Uterus (tissue), 2 donors: ENCODE measurements at regions not wholly inside any gene's neighbourhood (a gene's known extent, or its start where the extent isn't known, plus 50 kb on each side); places are given as distances from the start of the nearest gene placed in this dataset.

Experiments used
- CTCF ChIP-seq, 4 experiments: fragments of 200-600 bp in 2 of 4; fragments of 450-650 bp in 2 of 4; sonication (generic) in 2 of 4; IDR thresholded peaks; one replicate each; pipeline ENCODE4 v1.5.1; 2016 to 2019; ENCODE audit warnings: antibody characterized with exemption in 4 of 4, mild to moderate bottlenecking in 2 of 4, moderate library complexity in 1 of 4
- POLR2A ChIP-seq, 2 donors: fragments of 450-650 bp; IDR thresholded peaks; one replicate each; pipeline ENCODE4 v1.6.1; 2016; ENCODE audit warnings: antibody characterized with exemption in 2 of 2, mild to moderate bottlenecking in 1 of 2, moderate library complexity in 1 of 2

GRCh38 chr18:54433368-54433767 lies 75.7 kb downstream of the C18orf54 start:
- TF ChIP-seq CTCF (IDR thresholded peaks at IDR 0.05) (no peak), POLR2A (IDR thresholded peaks at IDR 0.05) (no peak)
